Cerebellar cortex (tissue), 1 donor: ENCODE measurements at regions not wholly inside any gene's neighbourhood (a gene's known extent, or its start where the extent isn't known, plus 50 kb on each side); places are given as distances from the start of the nearest gene placed in this dataset.

ENCODE experiments used
- DNase-seq: peaks from one replicate; pipeline ENCODE4 v3.0.0-alpha.2; 2015; ENCODE audit warnings: low spot score

DNA sequence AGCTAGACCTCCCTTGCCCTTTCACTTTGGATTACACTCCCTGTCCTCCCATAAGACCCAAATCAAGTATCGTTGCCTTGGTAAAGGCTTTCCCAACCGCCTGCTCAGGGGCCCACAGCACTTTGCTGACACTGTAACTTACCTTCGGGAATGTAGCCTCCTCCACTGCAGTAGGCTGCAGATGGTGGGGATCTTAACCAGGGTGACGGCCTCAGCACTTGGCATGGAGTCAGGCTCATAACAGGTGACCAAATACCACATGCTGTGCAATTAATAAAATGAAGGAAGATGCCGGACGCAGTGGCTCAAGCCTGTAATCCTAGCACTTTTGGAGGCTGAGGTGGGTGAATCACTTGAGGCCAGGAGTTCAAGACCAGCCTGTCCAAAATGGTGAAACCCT, 88.7 kb upstream of the IRF2BP2 start:
- DNase-seq = no peak

DNA sequence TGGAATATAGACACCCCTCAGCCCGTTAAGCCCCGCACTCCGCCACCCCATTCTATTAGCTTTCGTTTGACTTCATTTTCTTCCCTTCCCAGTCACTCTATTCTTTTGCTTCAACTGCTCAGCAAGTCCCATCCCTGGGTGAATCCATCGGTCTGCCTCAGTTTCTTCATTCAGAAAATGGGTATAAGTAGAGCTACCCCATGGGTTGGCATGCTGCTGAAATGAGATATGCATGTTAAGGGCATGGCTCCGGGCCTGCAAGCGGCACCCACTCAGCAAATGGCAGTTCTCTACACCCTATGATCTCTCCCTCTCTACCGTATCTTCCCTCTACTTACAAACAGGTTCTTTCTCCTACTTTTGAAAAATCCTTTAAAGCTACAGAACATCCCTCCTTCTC, 87.8 kb upstream of the IRF2BP2 start:
- DNase-seq = no peak

DNA sequence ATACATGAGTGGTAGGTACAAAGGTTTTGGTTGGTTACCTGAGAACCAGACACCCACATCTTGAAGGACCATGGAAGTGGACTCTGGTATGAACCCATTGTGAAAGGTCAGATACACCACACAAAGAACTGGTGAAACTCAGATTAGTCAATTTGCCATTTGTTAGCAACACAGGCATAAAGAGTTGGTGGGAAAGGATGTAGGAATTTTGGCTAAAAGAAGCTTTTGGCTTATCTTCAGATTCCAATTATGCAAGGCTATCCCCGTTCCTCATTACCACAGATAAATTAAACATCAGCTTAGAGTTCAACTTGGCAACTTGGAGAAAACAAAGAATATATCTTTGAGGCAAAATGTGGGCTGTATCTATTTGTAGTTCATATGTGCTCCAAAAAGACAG, 87.0 kb upstream of the IRF2BP2 start:
- no peak for DNase-seq

DNA sequence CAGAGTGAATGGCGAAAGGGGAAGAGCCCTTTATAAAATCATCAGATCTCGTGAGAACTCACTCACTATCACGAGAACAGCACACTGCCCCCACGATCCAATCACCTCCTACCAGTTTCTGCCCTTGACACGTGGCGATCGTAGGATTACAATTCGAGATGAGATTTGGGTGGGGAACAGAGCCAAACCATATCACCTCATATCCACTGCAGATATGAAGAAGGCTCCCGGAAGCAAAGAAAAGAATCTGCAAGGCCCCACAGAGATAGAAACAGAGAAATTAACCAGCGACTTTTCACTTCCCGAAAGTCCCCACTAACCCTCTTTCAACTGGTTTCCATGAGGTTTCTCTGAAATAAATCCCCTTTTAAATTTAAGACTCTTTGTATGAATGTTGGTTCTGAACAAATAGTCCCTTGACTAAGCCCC, 86.2 kb upstream of the IRF2BP2 start:
- no peak for DNase-seq

DNA sequence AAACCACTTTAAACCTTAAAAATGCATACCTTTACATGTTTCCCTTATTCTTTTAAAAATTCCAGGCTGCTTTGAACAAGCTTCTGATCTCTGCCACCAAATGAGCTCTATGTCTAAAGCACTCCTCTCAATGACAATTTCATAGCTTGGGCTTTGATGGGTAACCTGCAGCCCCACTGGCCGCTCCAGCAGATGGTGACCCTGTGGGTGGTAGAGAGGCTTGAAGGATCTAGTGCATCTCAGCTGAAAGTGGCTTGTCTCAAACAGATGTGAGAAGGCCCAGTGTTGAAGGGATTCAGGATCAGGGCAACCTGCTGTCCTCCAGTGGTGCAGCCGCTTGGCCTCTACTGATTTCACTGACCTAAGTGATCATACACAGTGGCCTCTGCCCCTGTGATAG, 84.7 kb upstream of the IRF2BP2 start:
- peak; percentile 46 for DNase-seq

DNA sequence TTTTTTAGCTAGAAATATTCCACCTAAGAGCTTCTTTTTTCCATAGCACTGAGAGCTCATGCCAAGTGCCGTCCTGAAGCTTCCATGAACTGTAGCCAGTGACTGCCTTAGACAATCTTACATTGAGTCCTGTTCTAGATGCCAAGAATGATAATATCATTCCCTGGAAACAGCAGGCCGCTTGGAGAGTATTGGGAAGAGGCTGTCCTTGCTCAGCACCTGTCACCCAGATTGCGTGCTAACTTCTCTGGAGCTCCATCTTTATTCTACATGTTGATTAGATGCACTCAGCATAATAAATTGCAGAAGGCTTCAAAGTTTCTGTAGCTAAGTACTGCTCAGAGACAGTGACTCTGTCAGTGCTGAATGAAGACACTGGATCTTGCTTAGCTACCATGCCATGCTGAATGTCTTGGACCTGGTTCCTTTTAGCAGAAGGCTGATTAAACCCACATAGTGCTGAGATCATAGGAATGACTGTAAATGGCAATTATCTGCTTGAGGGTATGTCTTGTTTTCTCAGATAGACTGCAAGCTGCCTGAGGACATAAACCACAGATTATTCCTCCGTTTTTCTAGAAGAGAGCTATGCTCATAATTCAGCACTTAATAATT, 83.1 kb upstream of the IRF2BP2 start:
- peak; percentile 91 for DNase-seq

DNA sequence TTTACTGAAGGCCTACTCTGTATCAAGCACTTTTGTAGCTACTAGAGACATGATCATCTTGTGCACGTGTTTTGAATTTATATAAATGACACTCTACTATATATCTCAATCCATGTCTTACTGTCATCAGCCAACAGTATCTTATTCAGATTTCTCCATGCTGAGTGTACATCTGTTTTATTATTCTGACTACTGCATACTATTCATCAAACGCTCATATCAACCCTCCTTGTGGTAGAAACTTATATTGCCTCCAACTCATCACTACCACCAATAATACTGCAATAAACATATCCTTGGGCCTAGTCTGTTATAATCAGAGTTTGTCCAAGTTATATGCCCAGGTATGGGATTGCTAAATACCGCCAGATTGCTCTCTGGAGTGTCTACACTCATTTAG, 81.6 kb upstream of the IRF2BP2 start:
- DNase-seq = no peak

DNA sequence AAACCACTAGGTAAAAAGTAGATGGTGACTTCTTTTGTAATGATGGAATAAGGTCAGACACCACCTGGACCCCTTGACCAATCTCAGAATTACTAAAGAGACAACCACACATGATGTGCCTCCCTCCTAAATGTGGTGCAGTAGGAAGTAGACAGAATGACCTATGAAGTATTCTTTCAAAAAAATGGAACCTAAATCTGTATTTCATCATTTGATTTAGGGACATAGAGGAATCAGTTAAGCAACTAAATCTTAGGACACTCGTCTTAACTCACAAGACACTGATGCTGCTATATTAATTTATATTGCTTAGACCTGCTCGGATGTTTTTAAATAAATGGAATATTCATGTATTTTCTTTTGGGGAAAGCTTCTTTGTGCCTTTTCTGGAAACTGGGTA, 80.9 kb upstream of the IRF2BP2 start:
- DNase-seq = no peak

DNA sequence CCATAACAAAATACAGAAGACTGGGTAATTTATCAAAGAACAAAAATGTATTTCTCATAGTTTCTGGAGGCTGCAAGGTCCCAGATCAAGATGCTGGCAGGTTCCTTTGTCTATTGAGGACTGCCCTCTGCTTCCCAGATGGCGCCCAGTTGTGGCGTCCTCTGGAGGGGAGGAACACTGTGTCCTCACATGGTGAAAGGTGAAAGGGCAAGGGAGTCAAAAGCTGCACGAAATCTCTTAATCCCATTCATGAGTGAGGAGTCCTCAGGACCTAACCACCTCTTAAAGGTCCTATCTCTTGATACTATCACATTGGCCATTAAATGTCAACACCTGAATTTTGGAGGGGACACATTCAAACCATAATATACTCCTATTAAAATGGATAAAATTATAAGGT, 79.3 kb upstream of the IRF2BP2 start:
- DNase-seq = no peak

DNA sequence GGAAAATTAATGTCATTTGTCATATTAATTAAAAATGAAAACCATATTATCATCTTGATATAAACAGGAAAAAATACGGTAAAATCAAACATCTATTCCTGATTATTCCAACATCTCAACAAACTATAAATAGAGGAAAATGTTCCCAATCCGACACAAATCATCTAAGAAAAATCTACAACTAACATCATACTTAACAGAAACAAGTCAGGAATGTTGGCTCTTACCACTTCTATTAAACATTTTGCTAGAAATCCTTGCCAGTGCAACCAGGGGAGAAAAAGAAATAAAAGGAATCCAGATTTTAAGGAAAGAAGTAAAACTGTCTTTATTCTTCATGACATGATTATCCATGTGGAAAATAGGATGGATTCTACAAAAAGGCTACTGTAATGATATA, 77.0 kb upstream of the IRF2BP2 start:
- DNase-seq = no peak

DNA sequence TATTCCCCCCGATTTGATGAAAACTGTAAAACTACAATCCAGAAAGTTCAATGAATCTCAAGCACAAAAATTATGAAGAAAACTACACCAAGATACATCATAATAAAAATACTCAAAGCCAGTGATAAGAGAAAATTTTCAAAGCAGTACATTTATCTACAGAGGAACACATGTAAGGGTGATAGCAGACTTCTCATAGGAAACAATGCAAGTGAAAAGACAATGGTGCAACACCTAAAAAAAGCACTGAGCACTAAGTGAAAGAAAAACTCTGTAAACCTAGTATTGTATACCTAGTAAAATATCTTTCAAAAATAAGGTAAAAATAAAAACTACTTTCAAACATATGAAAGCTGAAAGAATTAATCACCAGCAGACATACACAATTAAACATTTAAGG, 76.1 kb upstream of the IRF2BP2 start:
- DNase-seq = no peak

DNA sequence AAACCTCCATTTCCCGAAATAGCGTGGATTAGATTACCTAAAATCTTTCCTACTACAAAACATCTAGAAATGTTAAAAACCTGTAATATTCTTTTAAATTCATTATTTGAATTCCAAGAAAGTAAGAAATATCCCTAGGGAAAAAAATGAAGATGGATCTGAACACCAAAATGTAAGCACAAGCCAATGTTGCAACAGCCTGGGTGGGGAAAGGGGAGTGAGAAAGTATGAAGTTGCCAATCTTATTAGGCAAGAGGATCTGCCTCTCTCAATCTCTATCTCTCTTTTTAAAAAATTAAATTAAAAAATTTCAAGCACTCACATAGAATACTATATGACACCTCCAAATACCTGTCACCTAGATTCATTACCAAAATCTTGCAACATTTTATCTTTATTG, 74.9 kb upstream of the IRF2BP2 start:
- DNase-seq = no peak

DNA sequence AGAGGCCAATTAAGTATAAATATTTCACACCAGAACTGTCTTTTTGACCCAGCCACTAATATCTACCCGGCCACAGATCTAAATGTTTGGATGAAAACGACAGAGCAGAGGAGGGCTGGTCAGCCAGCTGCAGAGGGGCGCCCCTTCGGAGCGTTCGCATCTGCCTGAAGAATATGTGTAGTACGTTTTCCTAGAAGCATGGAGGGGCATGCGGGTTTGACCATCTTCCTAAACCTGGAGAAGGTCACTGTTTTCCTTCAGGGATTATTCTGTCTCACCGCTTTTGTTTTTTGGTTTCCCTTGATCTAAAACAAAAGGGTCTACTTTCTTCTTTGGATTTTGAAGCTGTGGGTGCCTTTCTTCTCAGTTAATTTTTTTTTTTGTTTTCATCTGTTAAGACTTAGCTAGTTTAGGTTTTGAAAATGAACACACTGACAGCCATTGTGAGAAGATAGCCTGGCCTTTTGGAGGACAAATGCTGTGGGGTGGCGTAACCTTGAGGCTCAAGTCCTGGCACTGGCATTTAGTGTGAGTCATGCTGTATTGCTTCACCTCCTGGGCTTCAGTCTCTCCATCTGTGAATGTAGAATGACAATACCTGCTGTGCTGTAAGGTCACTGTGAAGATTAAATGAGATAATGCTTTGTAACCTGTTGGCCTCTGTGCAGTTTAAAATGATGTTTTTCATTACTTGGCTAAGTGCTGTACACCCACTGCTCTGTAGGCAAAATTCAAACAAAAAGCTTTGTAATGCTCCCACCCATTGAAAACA, 74.1 kb upstream of the IRF2BP2 start:
- peak; percentile 64 for DNase-seq

DNA sequence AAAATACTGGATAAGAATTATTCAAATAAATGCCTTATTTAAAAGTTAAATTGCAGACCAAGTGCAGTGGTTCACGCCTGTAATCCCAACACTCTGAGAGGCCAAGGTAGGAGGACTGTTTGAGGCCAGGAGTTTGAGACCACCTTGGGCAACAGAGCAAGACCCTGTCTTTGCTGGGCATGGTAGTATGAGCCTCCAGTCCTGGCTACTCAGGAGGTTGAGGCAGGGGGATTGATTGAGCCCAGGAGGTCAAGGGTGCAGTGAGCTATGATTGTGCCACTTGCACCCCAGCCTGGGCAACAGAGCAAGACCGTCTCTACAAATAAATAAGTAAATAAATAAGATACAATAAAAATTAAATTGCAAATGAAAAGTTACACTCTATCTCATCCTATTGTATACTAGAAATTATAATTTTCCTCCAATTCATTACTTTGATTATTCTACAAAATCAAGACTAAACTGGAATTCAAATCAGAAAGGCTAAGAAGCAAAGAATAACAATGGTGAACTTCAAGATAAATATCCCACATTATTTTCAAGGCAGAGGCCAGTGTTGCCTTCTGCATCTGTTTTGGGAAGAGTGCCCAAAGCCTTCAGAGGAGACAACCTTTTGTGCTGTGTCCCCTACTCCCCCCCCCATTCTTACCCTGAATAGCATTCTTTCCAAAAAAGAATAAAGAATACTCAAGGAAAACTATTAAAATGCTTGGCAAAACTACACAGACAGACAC, 73.3 kb upstream of the IRF2BP2 start:
- no peak for DNase-seq

DNA sequence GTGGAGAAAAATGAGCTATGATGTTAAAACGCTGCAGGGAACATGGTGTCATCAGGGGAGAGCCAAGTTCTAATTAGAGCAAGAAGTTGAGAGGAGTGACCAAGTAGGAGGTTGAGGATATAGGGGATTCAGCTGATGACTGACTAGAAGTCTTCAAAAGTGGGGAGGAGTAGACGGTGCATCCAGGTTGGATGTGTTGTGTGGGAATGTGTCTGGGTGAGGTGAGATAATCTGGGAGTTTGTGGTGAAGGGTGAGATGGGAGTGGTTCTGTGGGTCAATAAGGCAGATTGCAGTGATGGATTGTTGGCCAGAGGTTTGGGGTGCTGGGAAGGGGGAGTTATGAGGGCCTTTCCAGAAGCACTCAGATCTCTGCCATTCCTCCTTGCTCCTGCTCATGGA, 72.0 kb upstream of the IRF2BP2 start:
- DNase-seq = no peak

DNA sequence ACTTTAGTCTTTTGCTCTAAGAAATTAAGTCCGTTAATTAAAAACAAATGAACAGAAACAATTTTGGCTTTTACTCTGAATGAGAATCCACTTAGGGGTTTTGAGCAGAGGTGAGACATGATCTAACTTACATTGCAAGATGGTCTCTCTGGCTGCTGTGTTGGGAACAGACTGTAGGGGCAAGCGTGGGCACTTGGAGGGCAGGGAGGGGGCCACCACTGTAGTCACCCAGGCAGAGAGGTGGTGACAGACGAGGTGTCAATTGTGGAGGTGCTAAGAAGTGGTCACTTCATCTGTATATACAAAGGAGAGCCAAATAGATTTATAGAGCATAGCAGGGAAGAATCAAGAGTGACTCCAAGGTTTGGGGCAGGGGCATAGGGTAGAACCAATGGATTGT, 71.1 kb upstream of the IRF2BP2 start:
- DNase-seq = no peak

DNA sequence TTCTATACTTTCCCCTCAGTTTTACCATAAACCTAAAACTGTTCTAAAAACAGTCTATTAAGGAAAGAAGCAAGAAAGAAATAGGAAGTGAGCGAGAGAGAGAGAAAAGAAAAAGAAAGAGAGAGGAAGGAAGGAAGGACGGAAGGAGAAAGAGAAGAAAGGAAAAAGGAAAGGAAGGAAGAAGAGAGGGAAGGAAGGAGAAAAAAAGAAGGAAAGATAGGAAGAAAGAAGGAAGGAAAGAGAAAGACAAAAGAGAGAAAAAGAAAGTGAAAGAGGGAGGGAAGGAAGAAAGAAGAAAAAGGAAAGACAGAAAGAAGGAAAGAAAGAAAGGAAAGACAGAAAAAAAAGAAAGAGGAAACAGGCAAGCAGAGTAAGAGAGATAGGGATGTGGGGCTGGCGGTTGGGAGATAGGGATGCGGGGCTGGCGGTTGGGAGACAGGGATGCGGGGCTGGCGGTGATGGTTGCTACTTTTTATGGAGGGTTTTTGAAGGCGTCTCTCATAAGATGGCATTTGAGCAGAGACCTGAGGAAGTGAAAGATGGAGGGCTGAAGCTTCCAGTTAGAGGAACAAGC, 70.4 kb upstream of the IRF2BP2 start:
- no peak for DNase-seq

DNA sequence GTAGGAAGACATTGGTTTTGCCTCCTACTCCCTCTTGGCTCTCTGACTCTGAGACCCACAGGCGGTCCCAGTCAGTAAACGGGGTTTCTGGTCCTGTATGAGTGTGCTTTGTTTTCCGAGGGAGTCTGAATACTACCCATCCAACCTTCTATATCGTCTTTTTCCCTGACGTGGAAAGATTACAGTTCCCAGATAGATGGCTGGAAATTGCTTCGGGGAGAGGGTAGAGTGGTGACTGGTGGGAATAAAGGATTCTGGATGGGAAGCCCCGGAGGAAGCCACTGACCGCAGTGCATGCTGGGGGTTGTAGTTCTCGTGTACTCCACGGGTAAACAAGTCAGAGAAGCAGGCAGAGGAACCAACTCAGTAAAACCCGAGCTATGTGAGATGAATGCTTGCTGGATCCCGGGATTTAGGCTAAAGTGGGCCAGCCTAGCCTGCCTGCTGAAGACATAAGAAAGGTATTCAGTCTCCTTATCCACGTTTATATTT, 66.2 kb upstream of the IRF2BP2 start:
- DNase-seq = peak; percentile 93

DNA sequence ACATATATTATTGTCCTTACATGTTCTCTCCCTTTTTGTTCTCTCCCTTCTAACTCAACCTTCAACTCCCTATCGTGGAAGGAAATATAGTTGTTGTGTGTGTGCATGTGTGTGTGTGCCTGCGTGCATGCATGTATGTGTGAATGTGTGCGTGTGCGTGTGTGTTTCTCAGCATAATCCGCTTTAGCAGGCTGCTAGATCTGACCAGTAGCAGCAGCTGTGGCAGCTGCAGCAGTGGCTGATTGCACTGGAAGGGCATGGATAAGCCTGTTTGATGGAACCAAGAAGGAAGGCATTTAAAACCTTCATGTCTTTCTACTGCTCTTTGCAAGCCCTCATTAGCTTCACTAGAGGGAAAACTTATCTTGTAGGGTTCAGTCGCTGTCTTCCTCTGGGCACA, 65.6 kb upstream of the IRF2BP2 start:
- peak; percentile 20 for DNase-seq

DNA sequence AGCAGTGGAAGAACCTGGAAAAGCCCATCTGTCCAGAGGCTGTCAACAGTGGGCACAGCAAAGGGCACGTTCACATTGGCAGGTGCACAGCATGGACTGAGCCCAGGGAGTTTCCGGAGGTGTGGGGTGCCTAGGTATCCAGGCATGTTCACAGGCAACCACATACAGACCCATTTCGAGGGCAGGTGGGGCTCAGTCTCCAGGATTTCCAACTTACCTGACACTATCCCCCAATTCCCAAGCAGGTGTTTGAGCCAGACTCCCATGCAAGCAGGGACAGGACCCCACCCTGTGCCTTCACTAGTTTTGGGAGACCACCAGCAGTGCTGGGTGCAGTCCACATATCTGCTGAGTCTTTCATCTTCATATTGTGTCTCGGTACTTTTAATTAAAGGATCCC, 65.0 kb upstream of the IRF2BP2 start:
- no peak for DNase-seq

DNA sequence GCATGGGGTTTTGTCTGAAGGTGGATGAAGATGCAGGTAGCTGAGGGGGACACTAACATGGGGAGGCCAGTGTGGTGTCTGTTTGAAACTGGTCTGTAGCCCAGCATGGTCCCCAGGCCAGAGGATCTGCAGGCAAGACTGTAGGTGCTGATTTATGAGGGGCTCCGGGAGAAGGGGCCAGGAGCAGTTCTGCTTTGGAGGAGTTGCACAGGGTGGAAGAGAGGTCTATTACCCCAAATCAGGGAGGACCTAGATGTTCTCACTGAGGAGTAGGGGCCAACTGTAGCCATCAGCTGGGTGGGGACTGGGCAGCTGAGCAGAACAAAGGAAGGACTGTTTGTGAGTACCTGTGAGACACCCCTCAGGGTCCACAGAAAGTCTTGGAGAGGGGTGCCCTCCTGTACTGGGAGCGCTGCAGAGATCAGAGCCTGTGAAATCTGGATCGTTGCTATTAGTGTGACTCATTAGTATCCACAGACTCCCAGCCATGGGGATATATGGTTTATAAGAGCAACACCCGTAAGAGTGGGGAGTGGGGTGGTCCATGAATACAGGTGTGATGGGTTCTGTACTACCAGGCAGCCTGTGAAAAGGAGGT, 64.3 kb upstream of the IRF2BP2 start:
- no peak for DNase-seq

DNA sequence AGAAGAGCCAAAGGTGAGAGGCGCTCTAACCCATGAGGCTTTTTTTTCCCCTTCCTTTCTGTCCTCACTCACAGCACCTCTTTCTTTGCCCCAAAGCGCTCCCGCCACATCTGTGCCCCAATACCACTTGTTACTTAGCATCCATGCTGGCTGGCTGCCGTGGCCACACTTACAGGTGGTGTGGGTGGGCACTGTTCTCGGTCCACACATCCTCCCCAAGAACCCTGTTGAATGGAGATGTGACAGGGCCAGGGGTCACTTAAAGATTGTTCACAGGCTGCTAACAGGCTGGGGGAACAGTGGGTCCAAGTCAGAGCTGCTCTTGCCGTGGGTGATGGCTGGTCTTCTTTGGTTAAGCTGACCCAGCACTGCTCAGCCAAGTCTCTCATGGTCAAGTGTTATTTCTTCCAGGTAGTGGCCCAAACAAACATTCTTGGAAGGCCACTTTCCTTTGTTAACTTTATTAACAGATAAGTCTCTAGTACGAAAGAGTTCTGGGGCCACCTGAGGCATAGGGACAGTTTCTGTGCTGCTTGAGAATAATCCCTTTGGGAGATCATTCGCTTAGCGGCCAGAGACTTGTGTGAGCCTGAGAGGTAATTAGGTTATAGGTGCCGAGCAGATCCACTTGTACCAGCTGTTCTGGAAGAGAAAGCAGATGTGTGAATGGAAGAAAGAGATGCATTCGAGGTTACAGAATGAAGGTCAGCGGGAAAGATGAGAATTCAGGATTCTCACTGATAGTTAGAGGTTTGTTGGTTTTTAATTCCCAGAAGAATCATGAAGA, 62.6 kb upstream of the IRF2BP2 start:
- DNase-seq = no peak
